Right atrium auricular region (tissue), 2 donors: ENCODE measurements at regions not wholly inside any gene's neighbourhood (a gene's known extent, or its start where the extent isn't known, plus 50 kb on each side); places are given as distances from the start of the nearest gene placed in this dataset.
A peak's percentile ranks its signal among the peaks of the same experiment; 100 is the strongest.

Experiments used
- DNase-seq: peaks from one replicate; pipeline ENCODE4 v3.0.0-alpha.2; 2019; ENCODE audit warnings: low spot score
- H3K27ac ChIP-seq, 2 donors: fragments of 200-600 bp; sonication (generic); 1 replicate in 1 of 2; 2 replicates in 1 of 2; pipeline ENCODE4 v1.5.1; 2016 to 2019
- H3K27me3 ChIP-seq, 2 donors: fragments of 200-600 bp; sonication (generic); one replicate each; pipeline versions ENCODE4 v1.5.1 to v1.6.0; 2017 to 2019
- H3K36me3 ChIP-seq: fragments of 200-600 bp; sonication (generic); one replicate; pipeline ENCODE4 v1.5.1; 2016
- H3K4me1 ChIP-seq, 2 donors: fragments of 200-600 bp; sonication (generic); one replicate each; pipeline versions ENCODE4 v1.5.1 to v1.6.0; 2017 to 2019
- H3K4me3 ChIP-seq, 2 donors: fragments of 200-600 bp; sonication (generic); 1 replicate in 1 of 2; 2 replicates in 1 of 2; pipeline ENCODE4 v1.5.1; 2017 to 2019; ENCODE audit warnings: mild to moderate bottlenecking in 1 of 2, moderate library complexity in 1 of 2
- H3K9me3 ChIP-seq, 2 donors: fragments of 200-600 bp; sonication (generic); one replicate each; pipeline ENCODE4 v1.5.1; 2019
- TF ChIP-seq, protein P1 (sequence below), 2 donors: fragments of 200-600 bp; sonication (generic); IDR thresholded peaks; one replicate each; pipeline ENCODE4 v1.5.1; 2019; ENCODE audit warnings: antibody characterized with exemption in 2 of 2

DNA sequence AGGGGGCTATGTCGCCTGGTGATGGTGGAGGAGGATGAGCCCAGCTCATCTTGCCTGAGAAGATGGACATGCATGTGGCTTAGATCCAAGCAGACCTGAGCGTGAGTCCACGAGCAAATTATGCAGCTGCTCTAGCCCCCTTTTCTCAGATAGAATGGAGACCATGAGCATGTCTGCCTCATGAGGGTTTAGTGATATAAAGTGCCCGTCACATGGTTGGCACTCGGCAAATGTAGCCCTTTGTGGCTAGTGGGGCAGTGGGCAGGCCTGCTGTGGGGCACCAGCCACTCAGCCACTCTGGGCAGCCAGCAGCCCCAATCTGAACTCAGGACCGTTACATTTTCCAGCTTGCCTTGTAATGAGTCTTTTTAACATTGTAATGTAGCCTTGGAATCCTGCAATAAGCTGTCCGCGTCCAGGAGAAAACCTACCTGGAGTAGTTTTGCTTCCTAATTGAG lies 92.1 kb upstream of the HS6ST1 start:
- Histone ChIP-seq H3K4me3 (no peak overlapping the region), H3K27me3 (no peaks in the 10 kb centered on the region), H3K9me3 (no peaks in the 10 kb centered on the region), H3K4me1 (no peaks in the 10 kb centered on the region), H3K36me3 (no peaks in the 10 kb centered on the region), H3K27ac (no peak overlapping the region)
- DNase-seq, result peak; percentile 46
- TF ChIP-seq, protein P1, sequence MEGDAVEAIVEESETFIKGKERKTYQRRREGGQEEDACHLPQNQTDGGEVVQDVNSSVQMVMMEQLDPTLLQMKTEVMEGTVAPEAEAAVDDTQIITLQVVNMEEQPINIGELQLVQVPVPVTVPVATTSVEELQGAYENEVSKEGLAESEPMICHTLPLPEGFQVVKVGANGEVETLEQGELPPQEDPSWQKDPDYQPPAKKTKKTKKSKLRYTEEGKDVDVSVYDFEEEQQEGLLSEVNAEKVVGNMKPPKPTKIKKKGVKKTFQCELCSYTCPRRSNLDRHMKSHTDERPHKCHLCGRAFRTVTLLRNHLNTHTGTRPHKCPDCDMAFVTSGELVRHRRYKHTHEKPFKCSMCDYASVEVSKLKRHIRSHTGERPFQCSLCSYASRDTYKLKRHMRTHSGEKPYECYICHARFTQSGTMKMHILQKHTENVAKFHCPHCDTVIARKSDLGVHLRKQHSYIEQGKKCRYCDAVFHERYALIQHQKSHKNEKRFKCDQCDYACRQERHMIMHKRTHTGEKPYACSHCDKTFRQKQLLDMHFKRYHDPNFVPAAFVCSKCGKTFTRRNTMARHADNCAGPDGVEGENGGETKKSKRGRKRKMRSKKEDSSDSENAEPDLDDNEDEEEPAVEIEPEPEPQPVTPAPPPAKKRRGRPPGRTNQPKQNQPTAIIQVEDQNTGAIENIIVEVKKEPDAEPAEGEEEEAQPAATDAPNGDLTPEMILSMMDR (IDR thresholded peaks at IDR 0.05), result no peak

DNA sequence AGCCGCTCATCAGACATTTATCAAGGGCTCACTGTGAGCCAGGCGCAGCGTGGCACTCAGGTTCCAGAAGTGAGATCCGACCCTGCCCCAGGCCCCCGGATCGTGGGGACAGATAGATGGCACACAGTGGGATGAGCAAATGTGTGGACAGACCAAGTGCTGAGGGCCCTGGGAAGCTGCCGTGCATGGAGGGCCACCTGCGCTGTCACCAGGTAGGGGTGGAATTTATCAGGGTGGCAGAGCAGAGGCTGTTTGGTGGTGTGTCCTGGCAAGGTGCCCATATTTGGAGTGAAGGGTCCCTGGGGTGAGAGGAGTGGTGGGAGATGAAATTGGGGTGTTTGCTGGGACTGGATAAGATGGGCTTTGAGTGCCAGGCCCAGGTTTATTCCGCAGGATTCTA lies 92.8 kb upstream of the HS6ST1 start:
- Histone ChIP-seq H3K27ac (no peak overlapping the region), H3K27me3 (no peaks in the 10 kb centered on the region), H3K4me3 (no peak overlapping the region), H3K36me3 (no peaks in the 10 kb centered on the region), H3K4me1 (no peaks in the 10 kb centered on the region), H3K9me3 (no peaks in the 10 kb centered on the region)
- TF ChIP-seq, protein P1 (IDR thresholded peaks at IDR 0.05), result no peak
- peak; percentile 53 for DNase-seq

DNA sequence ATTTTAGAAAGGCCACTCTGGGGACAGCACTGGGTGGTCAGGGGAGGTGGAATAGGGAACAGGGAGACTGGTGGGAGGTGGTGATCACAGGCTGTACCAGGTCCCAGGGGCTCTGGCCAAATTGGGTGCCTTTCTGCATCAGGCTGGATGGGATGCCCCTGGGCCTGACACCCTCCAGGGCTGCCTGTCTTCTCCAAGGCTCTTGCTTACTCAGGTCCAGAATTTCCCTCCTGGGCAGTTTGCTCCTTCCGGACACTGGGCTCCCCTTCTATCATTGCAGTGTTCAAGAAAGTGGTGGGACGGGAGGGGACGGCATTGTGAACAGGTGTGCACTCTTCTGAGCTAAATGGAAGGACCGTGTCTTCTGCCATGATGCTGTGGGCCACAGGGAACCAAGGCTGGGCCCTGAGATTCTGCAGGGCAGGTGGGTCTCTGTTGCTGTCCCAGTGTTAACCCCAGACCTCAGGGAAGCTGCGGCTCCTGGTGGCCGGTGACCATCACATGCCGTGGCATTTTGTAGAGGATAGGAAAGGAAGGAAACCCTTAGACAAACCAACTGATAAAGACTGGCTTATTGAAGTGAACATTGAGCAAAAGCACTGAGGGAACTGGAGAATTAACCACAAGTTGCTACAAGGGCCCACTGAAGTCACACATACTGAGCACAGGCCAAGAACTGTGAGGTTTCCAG lies 93.7 kb upstream of the HS6ST1 start:
- Histone ChIP-seq H3K27ac (no peak overlapping the region), H3K27me3 (no peaks in the 10 kb centered on the region), H3K4me1 (no peaks in the 10 kb centered on the region), H3K9me3 (no peaks in the 10 kb centered on the region), H3K4me3 (no peak overlapping the region), H3K36me3 (no peaks in the 10 kb centered on the region)
- DNase-seq, result peak; percentile 46
- TF ChIP-seq, protein P1 (IDR thresholded peaks at IDR 0.05), result no peak

DNA sequence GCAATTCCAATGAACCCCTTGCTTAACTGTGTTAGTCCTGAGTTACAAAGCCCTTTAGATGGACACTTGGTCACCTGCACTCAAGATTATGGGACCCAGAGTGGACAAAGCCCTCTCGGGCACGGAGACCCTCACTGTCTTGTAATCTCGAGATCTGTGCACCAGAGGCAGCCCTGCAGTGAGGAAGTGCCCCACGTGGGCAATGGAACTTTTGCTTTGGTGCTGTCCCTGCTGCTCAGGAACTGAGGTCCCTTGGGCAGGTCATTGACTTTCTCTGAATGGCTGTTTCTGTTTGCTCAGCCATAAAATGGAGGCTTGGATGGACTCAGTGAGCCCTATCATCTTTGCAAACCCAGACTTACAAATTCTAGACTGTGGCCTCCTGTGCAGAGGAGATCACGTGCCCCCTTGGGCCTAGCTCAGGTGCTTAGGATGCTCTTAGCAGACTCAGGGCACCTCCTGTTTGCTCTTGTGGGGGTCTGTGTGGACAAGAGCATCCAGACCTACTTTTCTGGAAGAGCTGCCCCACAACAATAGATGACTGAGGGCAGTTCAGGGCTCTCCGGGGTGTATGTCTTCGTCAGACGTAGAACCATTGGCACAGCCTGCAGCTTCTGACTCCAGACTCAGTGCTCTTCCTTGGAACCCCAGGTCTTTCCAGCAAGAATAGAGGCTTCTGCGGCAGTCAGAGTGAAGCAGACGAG lies 94.5 kb upstream of the HS6ST1 start:
- no peak for DNase-seq
- no peaks in the 10 kb centered on the region for H3K4me1 ChIP-seq
- TF ChIP-seq, protein P1 (IDR thresholded peaks at IDR 0.05), result no peak

DNA sequence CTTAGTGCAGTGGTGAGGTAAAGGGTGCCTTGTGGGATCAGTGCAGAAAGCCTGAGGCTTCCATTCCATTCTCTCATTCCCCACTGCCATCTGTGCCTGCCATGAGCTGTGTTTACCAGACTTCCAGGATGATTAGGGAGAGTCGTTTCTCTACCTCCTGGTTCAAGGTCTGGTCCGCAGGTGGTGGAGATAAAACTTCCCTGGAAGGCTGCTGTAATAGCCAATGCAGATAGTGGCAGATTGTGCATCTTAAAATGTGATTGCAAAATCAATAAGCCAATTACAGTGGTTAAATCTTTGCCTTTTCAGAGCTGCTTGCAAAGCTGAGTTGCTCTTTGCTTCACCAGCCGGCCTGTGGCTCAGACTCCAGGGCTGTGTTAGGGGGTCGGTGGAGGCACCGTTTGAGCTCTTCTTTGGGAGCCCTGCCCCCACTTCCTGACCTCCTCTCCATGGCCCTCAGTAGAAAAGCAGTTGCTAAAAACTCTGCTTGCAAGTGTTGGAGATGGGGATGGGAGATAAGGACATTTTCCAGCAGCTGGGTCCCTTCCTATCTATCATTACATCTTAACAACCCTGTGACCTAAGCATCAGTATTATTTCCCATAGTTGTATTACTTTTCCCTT lies 95.2 kb upstream of the HS6ST1 start:
- no peak for DNase-seq
- no peak overlapping the region for H3K27ac ChIP-seq
- no peaks in the 10 kb centered on the region for H3K9me3 ChIP-seq
- H3K4me3 ChIP-seq, result no peak overlapping the region
- TF ChIP-seq, protein P1 (IDR thresholded peaks at IDR 0.05), result no peak
- no peaks in the 10 kb centered on the region for H3K4me1 ChIP-seq
- no peaks in the 10 kb centered on the region for H3K27me3 ChIP-seq
- no peaks in the 10 kb centered on the region for H3K36me3 ChIP-seq

More for the DNA sequence above, 94.5 kb upstream of the HS6ST1 start:
- Histone ChIP-seq H3K27ac (no peak overlapping the region), H3K4me3 (no peak overlapping the region), H3K27me3 (no peaks in the 10 kb centered on the region), H3K36me3 (no peaks in the 10 kb centered on the region), H3K9me3 (no peaks in the 10 kb centered on the region)
